HG03175 (cell line): ENCODE measurements at regions not wholly inside any gene's neighbourhood (a gene's known extent, or its start where the extent isn't known, plus 50 kb on each side); places are given as distances from the start of the nearest gene placed in this dataset.

ENCODE experiments used
- ATAC-seq: cut with Tn5 transposase; IDR thresholded peaks from one replicate; pipeline ENCODE4 v1.9.1; 2021; ENCODE audit warnings: mild to moderate bottlenecking, moderate library complexity; ENCODE audit not compliant: unreplicated experiment

GRCh38 chr6:65830151-65830550 lies 123.1 kb upstream of the EYS start:
- ATAC-seq, result no peak

- no peak for ATAC-seq
Observed at GRCh38 chr6:65819152-65819551, 112.1 kb upstream of the EYS start.

DNA sequence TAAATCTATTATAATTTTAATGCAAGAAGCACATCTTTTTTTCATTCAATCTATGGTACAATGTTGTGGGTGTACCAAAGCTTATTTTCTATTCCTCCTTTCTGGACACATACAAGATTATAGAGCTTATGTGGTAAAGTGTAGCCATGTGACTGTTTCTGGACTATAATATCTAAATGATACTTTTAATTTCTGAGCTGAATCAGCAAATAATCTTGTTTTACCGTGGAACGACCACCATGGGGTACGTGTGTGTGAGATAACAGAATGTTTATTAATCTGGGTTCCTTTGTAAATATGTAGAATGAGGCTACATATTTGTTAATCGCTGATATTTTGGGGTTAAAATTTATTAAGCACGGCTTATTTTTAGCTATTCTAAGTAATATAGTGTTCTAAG lies 111.5 kb upstream of the EYS start:
- no peak for ATAC-seq

DNA sequence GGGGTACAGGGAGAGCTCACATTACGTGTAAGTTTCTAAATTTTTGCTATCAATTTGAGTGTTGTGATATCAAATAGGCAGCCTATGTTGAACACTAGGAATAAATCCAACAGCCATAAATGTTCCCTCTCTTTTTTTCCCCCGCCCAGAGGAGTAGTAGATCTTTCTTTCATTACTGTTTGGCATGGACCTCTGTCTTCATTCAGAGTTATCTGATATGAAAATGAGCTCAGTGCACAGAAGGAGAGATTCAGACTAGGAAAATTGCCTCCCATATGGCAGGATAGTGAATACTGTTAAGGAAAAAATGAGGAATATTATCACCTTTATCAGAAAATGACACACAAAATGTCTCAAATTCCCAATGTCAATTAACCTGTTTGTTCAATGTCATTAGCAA lies 110.0 kb upstream of the EYS start:
- ATAC-seq, result no peak

DNA sequence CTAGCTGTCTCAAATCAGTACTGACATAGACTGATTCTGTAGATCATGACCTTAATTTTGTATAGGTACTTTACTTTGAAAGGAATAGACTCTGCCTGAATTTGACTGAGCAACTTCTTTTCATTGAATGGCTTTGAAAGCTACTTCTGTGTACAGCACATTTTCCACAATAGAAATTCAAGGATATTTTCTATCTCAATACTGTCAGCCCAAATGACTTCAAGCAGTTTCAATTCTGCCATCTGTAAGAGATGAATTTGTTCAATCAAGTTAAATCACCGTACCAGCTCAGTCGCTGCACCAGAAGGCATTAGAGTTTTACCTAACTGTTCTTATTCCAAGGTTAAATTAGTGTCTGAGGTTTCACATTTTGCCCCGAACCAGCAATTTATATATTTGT lies 107.0 kb upstream of the EYS start:
- ATAC-seq, result no peak

DNA sequence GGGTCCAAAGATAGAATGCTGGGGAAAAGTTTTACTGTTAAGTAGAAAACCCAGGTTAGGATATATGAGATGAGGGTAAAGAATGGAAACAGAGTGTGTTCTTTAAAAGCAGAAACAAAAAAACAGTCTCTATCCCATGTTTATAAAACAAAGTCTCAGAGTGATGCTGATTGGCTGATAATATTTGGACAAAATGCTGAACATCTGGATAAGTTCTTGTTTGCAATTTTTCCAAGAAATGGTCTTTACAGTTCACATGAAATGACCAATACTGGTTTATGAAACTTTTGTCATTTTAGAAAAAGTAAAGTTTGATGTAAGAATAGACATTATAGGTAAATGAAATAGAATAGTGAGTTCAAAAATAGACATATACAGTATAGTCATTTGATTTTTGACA lies 96.2 kb upstream of the EYS start:
- ATAC-seq, result no peak

GRCh38 chr6:65799389-65799788 lies 92.4 kb upstream of the EYS start:
- ATAC-seq, result no peak

DNA sequence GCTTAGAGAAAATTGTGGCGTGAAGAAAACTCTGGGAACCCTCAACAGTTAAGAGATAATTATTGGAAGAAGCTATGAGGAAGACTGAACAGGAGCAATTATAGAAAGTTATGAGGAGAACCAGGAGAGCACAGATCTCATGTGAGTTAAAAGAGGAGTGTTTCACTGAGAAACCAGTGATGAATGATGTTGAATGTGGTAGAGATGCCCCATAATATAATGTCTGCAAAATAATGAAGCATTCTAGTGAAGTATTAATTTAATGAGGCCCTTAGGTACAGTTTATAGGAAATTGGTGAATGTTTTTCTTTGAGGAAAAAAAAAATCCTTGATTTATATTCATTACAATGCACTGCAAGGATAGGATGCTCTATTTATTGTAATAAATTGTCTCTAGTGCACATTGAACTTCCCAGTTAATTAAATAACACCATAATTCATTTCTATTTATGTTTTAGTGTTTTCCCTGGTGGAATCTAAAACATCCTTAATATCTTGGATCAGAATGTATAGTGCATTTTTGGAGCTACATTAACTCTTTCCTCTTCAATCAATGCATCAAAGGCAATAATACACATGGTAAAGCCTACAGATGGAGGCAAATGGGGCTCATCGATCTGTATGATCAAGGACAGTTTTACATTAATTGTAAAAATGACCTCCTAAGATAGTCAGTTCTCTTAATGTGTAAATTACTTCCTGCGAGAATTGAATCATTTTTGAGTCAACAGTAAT lies 91.4 kb upstream of the EYS start:
- ATAC-seq, result no peak

DNA sequence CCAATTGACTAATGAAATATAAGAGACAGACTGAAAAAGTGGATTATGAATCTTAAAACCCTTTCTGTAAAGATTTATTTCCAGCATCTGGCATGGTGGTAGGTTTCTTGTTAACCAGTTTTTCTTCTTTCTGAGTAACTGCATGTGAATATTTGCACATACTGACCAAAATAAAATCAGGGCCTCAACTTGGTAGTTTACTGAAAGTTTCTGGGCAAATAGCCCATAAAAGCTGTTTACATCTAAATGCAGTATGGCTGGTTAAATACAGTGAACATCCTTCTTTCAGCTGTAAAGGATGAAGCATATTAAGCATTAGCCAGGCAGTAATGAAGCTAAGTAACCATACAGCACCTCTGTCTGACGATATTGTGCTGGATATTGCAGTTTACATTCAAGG lies 83.6 kb upstream of the EYS start:
- ATAC-seq, result no peak

GRCh38 chr6:65787787-65788186 lies 80.8 kb upstream of the EYS start:
- ATAC-seq, result no peak

- ATAC-seq, result no peak
Observed at GRCh38 chr6:65786815-65787214, 79.8 kb upstream of the EYS start.

- ATAC-seq, result no peak
Observed at GRCh38 chr6:65780691-65781090, 73.7 kb upstream of the EYS start.

- no peak for ATAC-seq
Observed at GRCh38 chr6:65776332-65776731, 69.3 kb upstream of the EYS start.

GRCh38 chr6:65771946-65772345 lies 64.9 kb upstream of the EYS start:
- no peak for ATAC-seq

- no peak for ATAC-seq
Observed at GRCh38 chr6:65761890-65762289, 54.9 kb upstream of the EYS start.

DNA sequence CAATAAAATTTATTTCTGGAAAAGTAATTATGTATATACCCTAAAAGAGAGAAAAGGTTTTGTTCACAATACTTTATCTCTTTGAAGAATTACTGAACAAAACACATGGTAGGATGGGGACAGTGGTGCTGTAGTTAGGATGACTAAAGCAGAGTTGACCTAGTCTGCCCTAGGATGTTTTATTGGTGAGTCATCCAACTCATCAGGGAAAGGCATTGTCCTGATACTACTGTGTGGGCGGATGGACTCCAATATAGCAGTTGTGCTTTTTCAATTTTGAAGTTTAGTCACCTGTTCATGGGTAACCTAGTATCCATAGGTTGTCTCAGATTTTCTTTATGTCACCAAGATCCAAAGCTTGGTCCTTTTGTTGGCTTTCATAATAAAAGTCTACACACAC lies 53.3 kb upstream of the EYS start:
- ATAC-seq, result no peak
